ENCODE measurements at regions not wholly inside any gene's neighbourhood (a gene's known extent, or its start where the extent isn't known, plus 50 kb on each side); places are given as distances from the start of the nearest gene placed in this dataset.

DNA sequence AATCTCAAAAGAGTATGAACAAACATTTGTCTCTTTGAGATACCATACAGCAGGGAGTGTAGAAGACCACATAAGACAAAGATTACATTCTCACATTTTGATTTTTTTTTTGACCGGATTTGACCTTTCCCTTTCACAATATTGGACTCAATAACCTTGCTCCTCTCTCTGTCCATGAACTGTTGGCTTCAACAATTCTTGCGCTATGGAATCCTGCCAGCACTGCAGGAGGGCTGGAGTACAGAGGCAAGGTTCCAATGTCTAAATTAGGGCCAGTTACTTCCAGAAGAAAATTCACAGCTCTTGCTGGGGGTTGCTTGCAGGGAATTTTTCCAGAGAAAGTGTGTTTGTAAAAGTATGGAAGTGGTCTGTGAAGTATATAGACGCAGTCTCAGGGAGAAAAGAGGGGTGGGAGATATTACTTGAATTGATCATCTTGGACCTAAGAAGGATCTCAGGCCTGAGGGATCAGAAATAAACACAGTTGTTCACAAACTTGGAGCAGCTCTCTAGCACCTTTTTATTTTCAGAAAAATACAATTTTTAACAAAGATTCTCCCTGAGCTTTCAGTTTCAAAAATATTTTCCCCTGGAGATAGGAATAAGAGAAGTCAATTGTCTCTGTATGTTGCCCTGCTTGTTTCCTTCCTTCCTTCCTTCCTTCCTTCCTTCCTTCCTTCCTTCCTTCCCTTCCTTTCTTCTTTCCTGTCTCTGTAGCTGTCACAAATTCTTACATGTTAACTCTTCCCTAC lies 765.9 kb downstream of the BCKDHB start:
- TF ChIP-seq POLR2A (IDR thresholded peaks at IDR 0.05), result no peak
- TF ChIP-seq, protein P1, sequence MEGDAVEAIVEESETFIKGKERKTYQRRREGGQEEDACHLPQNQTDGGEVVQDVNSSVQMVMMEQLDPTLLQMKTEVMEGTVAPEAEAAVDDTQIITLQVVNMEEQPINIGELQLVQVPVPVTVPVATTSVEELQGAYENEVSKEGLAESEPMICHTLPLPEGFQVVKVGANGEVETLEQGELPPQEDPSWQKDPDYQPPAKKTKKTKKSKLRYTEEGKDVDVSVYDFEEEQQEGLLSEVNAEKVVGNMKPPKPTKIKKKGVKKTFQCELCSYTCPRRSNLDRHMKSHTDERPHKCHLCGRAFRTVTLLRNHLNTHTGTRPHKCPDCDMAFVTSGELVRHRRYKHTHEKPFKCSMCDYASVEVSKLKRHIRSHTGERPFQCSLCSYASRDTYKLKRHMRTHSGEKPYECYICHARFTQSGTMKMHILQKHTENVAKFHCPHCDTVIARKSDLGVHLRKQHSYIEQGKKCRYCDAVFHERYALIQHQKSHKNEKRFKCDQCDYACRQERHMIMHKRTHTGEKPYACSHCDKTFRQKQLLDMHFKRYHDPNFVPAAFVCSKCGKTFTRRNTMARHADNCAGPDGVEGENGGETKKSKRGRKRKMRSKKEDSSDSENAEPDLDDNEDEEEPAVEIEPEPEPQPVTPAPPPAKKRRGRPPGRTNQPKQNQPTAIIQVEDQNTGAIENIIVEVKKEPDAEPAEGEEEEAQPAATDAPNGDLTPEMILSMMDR (IDR thresholded peaks at IDR 0.05), result no peak

All from lower leg skin (tissue), 3 donors.